AG20443 (cell line): ENCODE measurements at regions not wholly inside any gene's neighbourhood (a gene's known extent, or its start where the extent isn't known, plus 50 kb on each side); places are given as distances from the start of the nearest gene placed in this dataset.
"Not testable (repeated sequence)": the region's sequence is repeated elsewhere in the genome, so short reads cannot be mapped to it uniquely, and the experiment has no call there.

Experiments used
- DNase-seq: peaks from one replicate; pipeline ENCODE4 v3.0.0; 2012; ENCODE audit warnings: low spot score, mixed read lengths

DNA sequence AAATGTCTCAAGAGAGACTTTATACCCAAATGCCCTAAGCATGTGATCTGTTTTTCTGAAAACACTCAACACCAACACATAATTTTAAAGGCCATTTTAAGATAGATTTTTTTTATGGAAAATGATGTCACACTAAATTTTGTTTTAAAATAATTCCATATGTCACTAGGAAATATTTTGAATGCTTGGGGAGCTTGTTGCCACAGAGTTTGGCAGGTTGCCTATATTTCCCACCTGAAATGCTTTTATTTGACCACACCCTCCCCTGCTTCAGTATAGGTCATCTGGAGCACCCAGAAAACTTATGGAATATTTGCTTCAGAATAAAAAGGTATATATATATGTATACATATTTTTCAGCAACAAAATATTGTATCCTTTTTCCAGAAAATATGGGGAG is 180.0 kb upstream of the ANK3 start:
- no peak for DNase-seq

DNA sequence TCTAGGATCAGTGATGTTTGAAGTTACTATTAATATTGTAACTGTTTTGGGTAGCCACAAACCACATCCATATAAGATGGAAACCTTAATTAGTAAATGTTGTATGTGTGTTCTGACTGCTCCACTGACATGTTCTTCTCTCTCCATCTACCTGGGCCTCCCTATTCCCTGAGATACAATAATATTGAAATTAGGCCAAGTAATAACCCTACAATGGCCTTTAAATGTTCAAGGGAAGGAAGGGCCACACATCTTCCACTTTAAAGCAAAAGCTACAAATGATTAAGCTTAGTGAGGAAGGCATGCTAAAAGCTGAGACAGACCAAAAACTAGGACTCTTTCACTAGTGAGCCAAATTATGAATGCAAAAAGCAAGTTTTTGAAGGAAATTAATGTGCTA is 176.4 kb upstream of the ANK3 start:
- no peak for DNase-seq

DNA sequence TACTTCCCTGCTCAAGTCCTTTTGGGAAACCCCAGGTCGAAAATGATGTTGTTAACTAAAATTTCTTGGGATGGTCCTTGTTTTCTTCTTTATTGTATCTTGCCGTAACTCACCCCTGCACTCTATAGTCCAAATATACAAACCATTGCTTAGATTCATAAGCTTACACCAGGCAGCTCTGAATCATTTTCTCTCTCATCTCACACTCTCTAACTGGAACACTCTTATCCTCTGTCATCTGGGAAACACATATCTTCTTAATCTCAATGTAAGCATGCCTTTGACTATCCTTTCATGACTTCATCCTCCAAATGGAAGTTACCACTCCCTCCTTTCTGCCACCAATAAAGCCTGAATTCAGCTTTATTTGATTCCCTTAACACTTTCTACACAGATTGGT is 175.8 kb upstream of the ANK3 start:
- no peak for DNase-seq

DNA sequence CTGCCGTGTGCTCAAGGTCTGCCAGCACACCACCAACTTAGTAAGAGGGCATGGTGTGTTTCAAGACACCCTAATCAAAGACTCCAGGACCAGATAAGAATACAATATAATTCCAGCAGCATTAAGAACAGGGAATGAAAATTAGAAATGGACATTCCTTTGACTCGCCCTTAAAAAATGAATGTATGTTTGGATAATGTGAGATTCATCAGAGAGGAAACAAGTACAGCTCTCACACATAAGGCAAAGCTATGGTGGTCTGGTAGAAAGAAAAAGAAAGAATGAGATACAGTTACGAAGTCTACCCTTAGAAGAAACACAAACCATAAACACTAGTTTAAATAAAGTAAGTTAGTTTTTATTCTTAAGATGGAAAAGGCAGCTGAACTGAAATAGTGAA is 174.8 kb upstream of the ANK3 start:
- no peak for DNase-seq

DNA sequence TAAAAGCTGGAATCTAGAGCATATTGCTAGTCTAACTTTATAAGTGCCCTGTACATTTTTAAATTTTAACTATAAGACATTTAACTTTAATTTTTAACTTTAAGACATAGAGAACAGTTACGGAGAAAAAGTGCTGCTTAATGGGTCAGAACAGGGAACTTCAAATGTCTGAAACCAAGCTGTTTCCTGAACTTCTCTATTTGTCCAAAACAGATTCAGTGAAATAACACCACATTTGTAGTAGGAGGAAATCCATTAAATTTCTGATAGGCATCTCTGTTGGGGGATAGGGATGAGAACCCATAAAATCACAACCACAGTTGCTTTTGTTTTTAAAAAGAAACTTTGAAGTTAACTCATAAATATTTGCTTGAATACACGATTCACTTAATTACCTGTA is 170.8 kb upstream of the ANK3 start:
- no peak for DNase-seq

DNA sequence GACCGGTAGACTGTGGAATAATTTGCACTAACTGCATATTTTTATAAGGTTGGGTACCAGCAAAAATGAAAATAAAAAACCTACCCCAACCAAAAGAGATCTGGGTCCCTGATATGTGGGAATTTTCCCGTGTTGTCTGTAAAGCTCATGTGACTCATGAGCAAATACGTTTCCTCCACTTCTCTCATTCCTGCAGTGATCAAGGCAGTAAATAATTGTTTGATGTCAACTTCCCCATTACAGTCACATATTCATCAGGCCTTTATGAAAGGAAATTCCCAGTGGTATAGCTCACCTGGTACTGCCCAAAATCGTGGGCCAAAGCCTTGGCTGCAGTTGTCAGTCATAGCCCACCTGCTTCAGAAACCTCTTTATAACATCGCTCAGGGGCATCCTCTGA is 166.0 kb upstream of the ANK3 start:
- no peak for DNase-seq

DNA sequence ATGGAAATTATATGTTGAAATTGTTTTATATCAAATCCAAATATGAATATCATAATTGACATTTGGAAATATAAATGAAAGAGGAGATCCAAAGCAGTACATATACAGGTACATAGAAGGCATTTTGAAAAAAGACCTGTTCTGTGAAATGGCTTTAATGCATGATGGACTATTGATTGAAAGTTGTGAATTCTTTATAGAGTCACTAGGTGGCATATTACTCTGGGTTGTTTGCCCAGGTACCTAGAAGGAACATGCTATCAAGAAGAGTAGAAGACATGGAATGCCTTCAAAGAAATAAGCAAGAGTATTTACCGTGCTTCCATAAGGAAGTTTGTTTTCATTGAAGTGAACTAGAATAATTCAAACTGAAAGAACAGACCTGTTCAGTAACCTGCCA is 160.0 kb upstream of the ANK3 start:
- DNase-seq = no peak

DNA sequence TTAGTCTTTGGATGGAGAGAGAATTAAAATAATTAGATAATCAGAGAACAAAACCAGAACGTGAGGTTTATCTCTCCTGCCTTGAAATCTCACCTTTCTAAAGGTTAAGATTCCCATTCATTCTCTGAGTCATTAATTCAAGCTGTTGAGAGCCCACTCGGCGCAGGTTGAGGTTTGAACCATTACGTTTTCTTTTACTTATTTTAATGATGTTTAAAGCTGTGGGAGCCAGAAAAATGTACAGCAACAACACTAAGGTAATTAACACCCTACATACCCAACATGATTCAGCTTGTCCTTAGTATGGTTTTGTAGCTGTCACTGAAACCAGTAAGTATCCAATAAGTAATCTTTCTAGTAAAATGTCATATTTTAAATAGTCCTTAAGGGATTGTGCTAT is 153.0 kb upstream of the ANK3 start:
- DNase-seq = no peak

DNA sequence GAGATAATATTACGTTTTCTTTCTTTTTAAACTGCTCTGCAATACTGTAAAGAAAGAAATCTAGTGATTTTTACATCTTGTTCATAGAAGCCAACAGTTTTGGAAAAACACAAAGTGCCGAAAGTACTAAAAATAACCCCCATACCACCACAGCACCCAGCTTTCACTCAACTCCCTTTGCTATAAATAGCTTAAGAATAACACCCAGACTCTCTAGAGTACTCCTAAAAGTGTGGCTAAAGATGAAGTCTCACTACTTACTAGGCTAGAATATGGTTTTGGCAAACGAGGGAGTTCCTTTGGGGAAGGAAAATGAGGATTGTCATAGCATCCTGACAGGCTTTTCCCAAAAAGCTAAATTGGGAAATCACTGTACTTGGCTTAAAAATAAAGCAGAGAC is 151.8 kb upstream of the ANK3 start:
- no peak for DNase-seq

DNA sequence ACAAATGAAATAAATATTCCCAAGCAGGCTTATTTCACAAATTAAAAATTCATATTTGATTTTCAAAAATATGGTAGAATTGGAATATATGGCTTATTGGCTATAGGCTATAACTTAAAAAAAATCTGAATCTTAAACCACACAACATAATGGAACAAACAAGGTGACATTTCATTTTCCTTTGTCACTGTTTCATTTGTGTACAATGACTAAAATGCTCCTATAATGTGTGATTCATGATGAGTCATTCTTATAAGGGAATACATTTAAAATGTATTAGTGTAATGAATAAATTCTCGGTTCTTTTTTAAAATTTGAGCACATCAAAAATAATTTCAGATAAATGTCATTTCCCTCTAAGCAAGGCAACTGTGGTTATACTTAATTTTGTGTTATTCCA is 148.0 kb upstream of the ANK3 start:
- DNase-seq = no peak

DNA sequence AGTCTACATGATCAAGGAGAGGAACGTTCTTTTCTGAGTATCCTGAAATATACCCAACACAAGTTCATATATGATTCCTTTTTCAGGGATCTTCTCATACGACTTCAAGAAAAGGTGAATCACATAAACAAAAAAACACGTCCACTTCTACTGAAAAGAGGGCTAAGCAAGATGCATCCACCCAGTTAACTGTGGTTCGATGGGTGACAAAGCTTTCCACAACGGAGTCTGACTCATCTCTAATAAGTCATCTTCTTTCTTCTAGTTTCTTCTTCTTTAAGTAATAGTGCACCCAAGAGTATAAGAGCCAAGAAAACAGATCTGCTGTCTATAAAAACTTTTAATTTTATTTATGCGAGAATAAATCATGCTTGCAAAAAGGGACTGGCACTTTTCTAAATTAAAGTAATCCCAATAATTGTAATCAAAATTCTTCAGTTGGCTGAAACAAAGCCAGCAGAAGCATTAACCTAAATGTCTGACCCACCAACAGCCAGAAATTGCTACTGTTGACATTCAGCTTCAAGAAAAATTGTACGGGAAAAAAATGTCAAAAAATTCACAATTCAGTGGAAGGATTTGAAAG is 146.9 kb upstream of the ANK3 start:
- peak; percentile 11 for DNase-seq

DNA sequence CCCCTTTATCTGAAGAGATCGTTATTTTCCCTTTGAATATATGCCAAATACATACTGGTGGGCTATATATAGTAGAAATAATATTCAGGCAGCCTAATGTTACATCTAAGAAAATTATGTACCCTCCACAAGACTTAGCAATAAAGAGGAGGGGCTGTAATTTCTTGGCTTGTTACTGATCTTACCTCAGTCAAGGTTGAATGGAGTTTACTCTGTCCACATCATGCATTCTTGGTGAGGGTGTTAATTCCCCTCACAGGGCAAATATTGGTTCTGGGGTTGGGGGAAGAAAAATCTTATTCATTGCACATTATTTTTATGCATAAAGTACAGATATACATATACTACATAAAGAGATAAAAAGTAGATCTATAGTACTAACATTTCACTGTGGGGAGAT is 145.8 kb upstream of the ANK3 start:
- no peak for DNase-seq

DNA sequence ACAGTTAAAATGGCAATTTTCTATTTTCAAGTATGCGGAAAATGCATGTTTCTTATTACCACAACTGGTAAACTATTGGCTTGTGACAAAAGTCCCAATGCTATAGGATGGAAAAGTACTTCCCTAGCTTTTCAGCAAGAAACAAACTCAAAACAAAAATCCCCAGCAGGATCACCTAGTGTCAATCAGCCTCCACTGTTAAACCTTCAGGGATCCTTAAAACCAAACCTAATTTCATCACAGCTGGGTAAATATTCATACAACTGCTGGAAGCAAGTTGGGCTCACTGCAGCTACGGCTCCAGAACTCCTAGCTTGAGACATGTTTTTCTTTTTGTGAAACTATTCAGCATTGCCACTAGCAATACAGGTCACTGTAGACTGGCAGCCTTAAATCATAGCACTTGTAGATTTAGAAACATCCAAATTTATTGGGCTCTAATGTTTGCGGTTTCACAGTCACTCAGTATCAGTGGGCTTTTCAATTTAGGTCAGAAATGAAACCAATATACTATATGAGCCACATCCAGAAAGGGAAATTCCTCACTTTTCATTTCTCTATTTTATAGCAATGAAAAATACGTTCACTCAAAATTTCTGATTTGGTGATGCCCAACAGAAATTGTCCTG is 145.2 kb upstream of the ANK3 start:
- DNase-seq = no peak

DNA sequence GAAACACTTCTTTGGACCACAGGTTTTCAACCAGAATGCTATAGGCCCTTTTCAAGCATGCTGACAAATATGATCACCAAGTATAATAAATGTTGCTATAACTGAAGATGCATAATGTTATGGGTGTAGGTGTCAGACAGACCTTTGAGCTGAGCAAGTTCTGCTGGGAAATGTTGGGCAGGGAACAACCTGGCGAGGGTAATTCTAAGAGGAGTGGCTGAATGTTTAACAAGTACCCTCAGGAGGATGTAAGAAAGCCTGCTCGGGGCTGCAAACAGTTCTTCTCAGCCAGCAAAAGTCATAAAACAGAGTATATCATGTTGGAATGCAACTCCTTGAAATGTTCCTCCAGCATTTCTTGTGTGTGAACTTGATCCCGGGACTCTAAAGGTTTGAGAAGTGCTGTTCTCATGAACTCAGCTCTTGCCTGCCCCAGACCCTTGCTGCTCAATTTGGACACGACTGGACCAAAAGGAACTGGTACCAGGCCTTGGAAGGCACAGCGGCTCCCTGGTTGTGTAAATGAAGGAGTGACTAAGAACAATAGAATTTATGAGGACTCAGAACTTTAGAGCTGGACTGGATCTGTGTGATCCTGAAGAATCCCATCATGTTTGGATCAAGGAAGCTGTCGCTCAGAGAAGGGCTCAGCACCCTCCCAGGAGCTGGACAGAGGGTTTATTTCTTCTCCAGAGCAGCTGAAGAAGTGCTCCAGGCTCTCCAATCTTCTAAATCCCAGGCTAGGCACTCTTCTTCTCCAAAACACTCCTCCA is 143.2 kb upstream of the ANK3 start:
- DNase-seq = no peak

DNA sequence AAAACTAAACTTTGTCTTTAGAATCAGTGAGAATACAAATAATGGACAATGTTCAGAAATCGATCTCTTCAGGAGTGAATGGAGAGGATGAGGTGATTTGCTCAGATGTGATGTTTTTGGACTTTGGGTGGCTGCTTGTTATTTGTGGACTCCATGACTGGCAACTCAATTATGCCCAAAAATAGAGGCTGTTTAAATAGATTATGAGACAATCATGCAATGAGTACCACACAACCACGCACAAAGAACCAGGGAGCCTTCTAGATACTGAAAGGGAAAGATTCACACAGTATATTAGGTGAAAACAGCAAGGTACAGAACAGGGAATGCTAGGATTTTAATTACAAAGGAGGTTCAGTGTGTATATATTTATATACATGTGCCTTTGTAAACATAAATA is 141.3 kb upstream of the ANK3 start:
- DNase-seq = no peak

DNA sequence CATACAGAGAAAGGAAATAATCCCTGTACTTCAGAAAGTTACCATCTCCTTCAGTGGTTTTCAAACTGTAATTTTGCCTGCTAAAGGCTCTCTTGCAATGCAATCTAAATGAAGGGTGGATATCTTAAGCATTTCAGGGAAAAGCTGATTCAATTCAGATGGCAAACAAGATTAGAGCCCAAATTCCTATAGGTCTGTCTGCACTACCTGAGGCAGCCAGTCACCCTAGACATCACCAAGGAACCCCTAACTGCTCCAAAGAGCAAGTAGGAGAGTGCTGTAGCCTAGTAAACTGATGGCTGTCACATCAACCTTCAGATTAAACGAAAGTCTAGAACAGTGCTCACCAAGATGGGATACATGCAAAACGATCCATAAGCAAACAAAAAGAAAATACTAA is 138.0 kb upstream of the ANK3 start:
- no peak for DNase-seq

DNA sequence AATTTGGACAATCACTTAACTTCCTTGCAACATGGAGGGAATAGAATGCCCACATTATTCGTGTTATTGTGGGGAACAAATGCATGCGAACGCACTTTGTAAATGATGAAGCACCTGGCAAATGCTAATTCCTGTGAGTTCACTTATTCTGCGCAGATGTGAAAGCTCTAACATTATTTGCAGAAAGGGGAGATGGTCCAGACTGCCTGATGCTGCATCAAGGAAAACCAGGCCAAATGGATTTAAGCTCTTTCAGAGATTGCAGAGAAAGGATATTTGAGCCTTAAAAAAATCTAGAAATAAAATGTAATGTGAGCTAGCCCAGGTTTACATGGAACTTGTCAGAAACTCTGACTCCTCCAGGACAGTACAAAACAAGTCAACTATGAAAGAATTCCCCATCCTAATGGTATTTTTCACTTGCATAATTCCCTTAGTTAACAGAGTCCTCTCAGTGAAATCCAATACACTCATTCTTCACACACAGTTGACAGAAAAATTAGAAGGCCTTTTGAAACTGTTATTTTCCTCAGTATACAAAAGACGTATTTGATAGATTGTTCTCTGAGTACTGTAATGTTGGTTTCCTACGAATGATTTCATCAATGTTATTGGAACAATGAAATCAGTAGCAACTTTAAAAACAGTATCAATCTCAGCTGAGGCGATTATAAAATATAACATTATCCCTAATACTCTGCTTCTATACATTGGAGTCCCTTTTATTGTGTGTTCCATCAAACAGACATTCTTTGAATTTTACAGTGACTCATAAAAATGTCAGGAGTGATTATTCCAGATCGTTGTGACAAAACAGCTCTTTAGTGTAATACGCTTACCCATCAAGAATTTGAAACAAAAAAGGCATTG is 136.3 kb upstream of the ANK3 start:
- DNase-seq = no peak

DNA sequence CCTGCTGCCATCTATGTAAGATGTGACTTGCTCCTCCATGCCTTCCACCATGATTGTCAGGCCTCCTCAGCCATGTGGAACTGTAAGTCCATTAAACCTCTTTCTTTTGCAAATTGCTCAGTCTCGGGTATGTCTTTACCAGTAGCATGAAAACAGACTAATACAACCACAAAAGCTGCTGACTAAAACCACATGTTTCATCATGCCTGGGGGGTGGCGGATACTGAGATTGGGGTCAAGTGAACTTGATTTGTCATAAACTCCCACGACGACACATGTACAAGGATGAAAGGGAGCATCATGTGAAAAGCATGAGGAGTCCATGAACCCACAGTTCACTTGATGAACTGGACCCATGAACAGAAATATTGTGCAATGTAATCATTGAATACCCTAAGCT is 134.9 kb upstream of the ANK3 start:
- DNase-seq = peak; percentile 20

DNA sequence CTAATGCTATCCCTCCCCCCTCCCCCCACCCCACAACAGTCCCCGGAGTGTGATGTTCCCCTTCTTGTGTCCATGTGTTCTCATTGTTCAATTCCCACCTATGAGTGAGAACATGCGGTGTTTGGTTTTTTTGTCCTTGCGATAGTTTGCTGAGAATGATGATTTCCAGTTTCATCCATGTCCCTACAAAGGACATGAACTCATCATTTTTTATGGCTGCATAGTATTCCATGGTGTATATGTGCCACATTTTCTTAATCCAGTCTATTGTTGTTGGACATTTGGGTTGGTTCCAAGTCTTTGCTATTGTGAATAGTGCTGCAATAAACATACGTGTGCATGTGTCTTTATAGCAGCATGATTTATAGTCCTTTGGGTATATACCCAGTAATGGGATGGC is 133.7 kb upstream of the ANK3 start:
- DNase-seq = not testable (repeated sequence)

DNA sequence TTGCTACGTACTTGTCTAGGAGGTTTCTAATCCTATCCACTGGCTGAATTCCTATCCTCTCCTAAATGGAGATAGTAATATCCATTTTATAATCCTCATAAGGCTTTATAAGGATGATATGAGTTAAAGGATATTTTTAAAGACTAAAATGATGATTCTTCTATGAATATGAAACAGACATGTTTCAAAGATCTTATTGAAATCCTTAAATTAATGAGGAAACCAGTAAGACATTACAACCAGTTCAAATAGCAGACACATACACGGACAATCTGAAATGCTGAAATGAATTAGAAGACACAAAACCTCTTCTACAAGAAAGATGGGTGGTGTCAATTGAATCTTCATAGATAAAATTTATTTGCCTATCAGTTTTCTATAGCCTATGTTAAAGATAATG is 132.9 kb upstream of the ANK3 start:
- no peak for DNase-seq

DNA sequence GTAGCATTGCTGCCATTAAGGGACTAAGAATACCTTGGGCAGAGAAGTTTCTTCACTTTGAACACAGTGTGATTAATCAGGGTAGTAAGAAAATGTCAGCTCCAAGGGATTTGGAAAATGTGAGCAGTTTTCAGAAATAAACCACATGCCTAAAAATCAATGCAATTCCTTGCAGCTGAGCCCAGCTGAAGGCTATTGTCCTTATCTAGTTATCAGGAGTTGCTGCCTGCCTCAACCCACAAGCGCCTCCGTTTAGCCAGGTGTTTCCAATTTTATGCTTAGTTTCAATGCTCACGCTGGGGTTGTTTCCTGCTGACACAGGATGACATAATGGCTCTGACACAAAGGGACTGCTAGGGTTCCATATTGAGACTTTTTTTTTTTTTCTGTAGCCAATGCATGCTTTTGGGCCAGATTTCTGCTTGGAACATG is 132.3 kb upstream of the ANK3 start:
- DNase-seq = peak; percentile 54

DNA sequence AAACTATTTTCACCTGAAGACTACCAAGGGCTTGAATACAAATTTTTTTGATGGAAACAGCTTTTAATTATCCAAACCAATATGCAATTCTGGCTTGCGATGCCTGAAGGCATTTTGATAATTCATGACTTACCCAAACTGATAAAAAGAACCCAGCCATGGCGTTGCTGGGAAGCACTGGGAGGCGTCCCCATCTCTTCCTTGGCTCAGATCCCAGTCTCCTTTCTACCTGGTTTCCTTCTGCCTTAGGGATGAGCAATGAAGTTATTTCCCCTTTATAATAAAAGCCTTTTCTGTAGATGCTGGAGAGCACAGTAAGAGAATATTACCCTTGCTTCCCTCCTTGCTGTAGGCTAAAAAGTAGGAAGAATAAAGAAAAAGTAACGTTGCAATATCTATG is 129.1 kb upstream of the ANK3 start:
- no peak for DNase-seq

DNA sequence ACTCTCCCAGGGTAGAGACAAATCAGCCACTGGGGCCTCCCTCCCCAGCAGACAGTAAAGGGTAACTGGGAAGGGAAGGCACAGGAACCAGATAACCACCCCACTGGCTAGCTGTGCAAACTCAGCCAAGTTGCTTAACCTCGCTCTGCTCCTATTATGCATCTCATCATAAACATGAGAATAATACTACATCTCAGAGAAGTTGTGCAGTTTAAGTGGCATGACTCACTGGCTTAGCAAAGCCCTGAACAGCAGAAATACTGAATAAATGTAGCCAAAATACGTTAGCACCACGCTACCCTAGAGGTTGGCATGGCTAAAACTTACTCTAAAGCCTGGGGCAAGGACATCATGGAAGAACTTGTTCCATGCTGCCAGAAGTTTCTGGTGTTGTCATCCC is 128.1 kb upstream of the ANK3 start:
- no peak for DNase-seq
